Fibroblast of pulmonary artery (primary cell): ENCODE measurements at regions not wholly inside any gene's neighbourhood (a gene's known extent, or its start where the extent isn't known, plus 50 kb on each side); places are given as distances from the start of the nearest gene placed in this dataset.

Experiments
- DNase-seq: peaks from one replicate; pipeline ENCODE4 v3.0.0-alpha.2; 2010; ENCODE audit warnings: low read depth
- H3K4me3 ChIP-seq: replicated peaks from 2 replicates; pipeline ENCODE4 v1.5.1; 2011; ENCODE audit warnings: low read depth, mild to moderate bottlenecking, control low read depth, low read length, moderate library complexity
- CTCF ChIP-seq: IDR thresholded peaks from 2 replicates; pipeline ENCODE4 v1.5.1; 2011; ENCODE audit warnings: mild to moderate bottlenecking, control low read depth, low read length, inconsistent platforms; ENCODE audit errors: missing control alignments

DNA sequence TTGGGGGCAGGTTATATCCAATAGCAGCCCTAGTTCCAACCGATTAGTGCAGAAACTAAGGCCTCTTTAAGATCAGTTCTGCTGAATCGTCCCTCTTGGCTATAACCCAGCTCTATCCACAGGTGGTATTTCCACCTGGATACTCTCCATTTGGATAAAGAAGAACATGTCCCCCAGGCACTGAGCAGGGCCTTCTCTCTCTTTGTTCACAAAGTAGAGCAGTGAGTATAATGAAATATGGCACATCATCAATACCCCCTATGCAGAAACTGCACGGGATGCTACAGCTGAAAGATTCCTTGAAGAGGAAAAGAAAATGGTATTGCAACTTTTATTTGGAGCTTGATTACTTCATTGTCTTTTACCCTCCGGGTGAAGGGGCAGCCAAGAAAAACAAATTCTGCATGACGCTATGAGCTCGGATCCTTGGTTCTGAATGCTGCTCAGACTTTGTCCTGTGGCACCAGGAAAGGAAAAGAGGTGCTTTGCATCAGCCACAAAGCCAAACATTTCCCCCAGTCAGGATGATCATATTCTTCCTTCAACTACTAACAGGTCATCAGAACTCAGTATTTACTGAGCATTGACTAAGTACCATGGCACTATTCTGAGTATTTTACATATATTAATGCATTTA lies 399.7 kb downstream of the NPIPA8 start:
- H3K4me3 ChIP-seq = no peak overlapping the region
- no peak for DNase-seq
- no peak for TF ChIP-seq CTCF

DNA sequence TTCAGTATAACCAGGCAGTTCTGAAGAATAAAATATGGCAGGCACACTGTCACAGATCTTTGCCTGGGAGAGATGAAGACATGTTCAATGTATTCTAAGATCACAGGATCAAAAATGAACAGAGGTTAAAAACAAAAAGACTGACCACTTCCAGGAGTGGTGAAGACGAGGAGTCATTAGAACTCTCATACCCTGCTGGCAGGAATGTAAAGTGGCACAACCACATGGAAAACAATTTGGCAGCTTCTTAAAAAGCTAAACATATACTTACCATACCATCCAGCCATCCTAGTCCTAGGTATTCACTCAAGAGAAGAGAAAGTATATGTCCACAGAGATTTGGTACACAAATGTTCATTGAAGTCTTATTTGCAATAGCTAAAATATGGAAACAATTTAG lies 406.3 kb downstream of the NPIPA8 start:
- no peak for DNase-seq
- no peak for TF ChIP-seq CTCF
- no peak overlapping the region for H3K4me3 ChIP-seq

DNA sequence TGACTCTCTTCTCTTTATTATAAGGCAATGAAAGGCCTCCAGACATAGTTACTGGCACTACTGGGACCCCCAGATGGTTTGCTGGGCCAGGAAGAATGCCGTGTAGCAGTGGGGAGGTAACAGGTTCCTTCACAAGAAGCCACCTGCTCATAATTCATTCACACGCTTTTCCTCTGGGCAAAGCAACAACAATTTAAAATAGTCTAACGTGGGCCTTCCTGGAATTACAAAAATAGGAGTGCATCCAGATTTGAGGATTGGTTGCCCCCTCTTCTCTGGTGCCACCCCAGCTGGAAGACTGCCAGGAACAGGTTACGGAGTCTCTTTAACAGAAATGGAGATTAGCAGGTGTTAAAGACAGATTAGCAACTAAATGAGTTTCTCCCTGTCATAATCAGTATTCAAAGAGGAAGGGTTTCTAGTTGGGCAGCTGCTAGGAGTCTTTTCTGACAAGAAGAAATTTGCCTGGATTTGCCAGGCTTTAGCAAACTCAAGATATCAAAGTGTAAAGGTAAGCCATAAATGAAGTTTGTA lies 409.6 kb downstream of the NPIPA8 start:
- DNase-seq = no peak
- H3K4me3 ChIP-seq = no peak overlapping the region
- TF ChIP-seq CTCF = no peak

- DNase-seq = no peak
- H3K4me3 ChIP-seq = no peak overlapping the region
- no peak for TF ChIP-seq CTCF
Observed at GRCh38 chr16:17926461-17926860, 410.1 kb downstream of the NPIPA8 start.

- TF ChIP-seq CTCF = no peak
- H3K4me3 ChIP-seq = no peak overlapping the region
- DNase-seq = no peak
Observed at GRCh38 chr16:17925761-17926160, 410.8 kb downstream of the NPIPA8 start.

DNA sequence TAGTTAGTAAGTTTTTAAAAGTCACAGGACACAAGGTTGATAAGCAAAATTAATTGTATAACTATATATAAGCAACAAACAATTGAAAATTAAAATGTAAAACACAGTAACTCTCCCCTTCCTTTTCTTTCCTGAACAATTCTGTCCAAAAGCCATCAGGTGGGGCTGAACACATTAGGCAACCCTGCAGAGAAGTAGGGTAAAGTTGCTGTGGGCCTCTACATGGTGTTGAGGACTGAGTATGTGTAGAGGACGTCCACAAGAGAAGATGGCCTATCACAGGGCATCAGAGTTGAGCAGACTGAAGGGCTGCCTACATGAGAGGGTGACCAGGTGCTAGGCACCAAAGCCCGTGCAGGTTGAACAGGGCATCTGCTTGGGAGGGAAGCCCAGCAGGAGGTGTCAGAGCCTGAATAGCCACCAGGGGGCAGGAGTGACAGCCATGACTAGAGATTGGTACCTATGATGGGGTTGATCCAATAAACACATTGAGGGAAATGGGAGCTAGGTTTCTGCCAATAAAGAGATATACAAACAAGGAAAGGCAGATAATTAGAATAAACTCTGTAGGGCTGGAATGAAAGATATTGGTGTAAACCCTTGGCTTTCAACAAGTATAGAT lies 415.1 kb downstream of the NPIPA8 start:
- no peak overlapping the region for H3K4me3 ChIP-seq
- peak; percentile 2 for DNase-seq

More for the DNA sequence above, 415.1 kb downstream of the NPIPA8 start:
- TF ChIP-seq CTCF = peak; percentile 4
